ENCODE measurements at regions not wholly inside any gene's neighbourhood (a gene's known extent, or its start where the extent isn't known, plus 50 kb on each side); places are given as distances from the start of the nearest gene placed in this dataset.
A peak's percentile ranks its signal among the peaks of the same experiment; 100 is the strongest.
"Not testable (repeated sequence)": the region's sequence is repeated elsewhere in the genome, so short reads cannot be mapped to it uniquely, and the experiment has no call there.

- H3K9me3 ChIP-seq (replicated peaks; ENCODE audit: control insufficient read depth, insufficient read depth, low read length); H3K4me3 ChIP-seq; H3K36me3 ChIP-seq (ENCODE audit: control insufficient read depth in 2 of 2, insufficient read depth in 2 of 2, low read length in 1 of 2); RAD21 ChIA-PET (ENCODE audit: unreplicated experiment); H3K9ac ChIP-seq (ENCODE audit: control insufficient read depth, insufficient read depth, low read length); H2AFZ ChIP-seq (ENCODE audit: control insufficient read depth, low read depth, low read length); H3K27ac ChIP-seq (ENCODE audit: control insufficient read depth, insufficient read depth); H3K4me1 ChIP-seq (ENCODE audit: control insufficient read depth, insufficient read depth, low read length); H3K27me3 ChIP-seq (replicated peaks in 1 of 2; ENCODE audit: control insufficient read depth in 2 of 2, insufficient read depth in 2 of 2, low read length in 1 of 2); FAIRE-seq; ATAC-seq; CTCF ChIA-PET; SMC1A ChIA-PET (ENCODE audit: uncharacterized antibody, unreplicated experiment); H4K20me1 ChIP-seq (ENCODE audit: control insufficient read depth, insufficient read depth); in situ Hi-C loops (cut with MboI); DNase-seq (ENCODE audit: low read depth, low spot score); H3K4me2 ChIP-seq (ENCODE audit: control insufficient read depth, insufficient read depth); H3K79me2 ChIP-seq (ENCODE audit: control insufficient read depth, insufficient read depth, low read length); BruUV-seq (replicated peaks); POLR2A ChIA-PET: not testable (repeated sequence)
- 37% methylated on average over 3 of the region's 3 CpGs for WGBS (ENCODE audit: insufficient coverage, insufficient replicate concordance, low lambda C conversion rate, missing lambda C conversion rate)
- intact Hi-C loops (cut with micrococcal nuclease; ENCODE audit: unreplicated experiment) = loop anchor here (5.0 kb wide), 1 partner anchor 131 kb away; no protein-coding TSS in a partner anchor
Observed at GRCh38 chrX:40951407-40951806, 133.8 kb upstream of the USP9X start.

- no peaks in the 10 kb centered on the region for H3K27me3 ChIP-seq (replicated peaks in 1 of 2; ENCODE audit: control insufficient read depth in 2 of 2, insufficient read depth in 2 of 2, low read length in 1 of 2)
- H3K36me3 ChIP-seq (ENCODE audit: control insufficient read depth in 2 of 2, insufficient read depth in 2 of 2, low read length in 1 of 2) = no peaks in the 10 kb centered on the region
- peaks cover 3% of the 10 kb centered on the region; the same call in 2 of the 3 replicates for H3K9me3 ChIP-seq (replicated peaks; ENCODE audit: control insufficient read depth, insufficient read depth, low read length)
- in situ Hi-C loops (cut with MboI) = no loop called here
- SMC1A ChIA-PET (ENCODE audit: uncharacterized antibody, unreplicated experiment) = interaction anchor here (0.5 to 1.5 kb wide), 9 partner anchors 16 to 409 kb away, joined by 3 to 8 read pairs (median 3); no protein-coding TSS in a partner anchor
- H3K79me2 ChIP-seq (ENCODE audit: control insufficient read depth, insufficient read depth, low read length) = no peaks in the 10 kb centered on the region
- CTCF ChIA-PET = interaction anchor here (1.0 to 1.4 kb wide), 4 partner anchors 11 to 167 kb away, joined by 3 to 4 read pairs (median 3); no protein-coding TSS in a partner anchor
- intact Hi-C loops (cut with micrococcal nuclease; ENCODE audit: unreplicated experiment) = loop anchor here (2.0 to 5.0 kb wide), 2 partner anchors 82 to 129 kb away; no protein-coding TSS in a partner anchor
- peak overlapping the region; percentile 9; the same call in 1 of the 2 replicates for H3K9ac ChIP-seq (ENCODE audit: control insufficient read depth, insufficient read depth, low read length)
- POLR2A ChIA-PET = interaction anchor here (0.5 to 1.9 kb wide), 8 partner anchors 9 to 274 kb away, joined by 3 to 5 read pairs (median 4); partner anchors contain the start of gene USP9X
- WGBS (ENCODE audit: insufficient coverage, insufficient replicate concordance, low lambda C conversion rate, missing lambda C conversion rate) = 15% methylated on average over 4 of the region's 4 CpGs
- FAIRE-seq = peak; percentile 27
- peak overlapping the region; percentile 56; the same call in 1 of the 2 replicates for H3K4me2 ChIP-seq (ENCODE audit: control insufficient read depth, insufficient read depth)
- H3K27ac ChIP-seq (ENCODE audit: control insufficient read depth, insufficient read depth) = peak overlapping the region; percentile 22; the same call in 1 of the 2 replicates
- RAD21 ChIA-PET (ENCODE audit: unreplicated experiment) = interaction anchor here (0.7 to 1.7 kb wide), 7 partner anchors 20 to 228 kb away, joined by 3 to 11 read pairs (median 3); partner anchors contain the start of gene USP9X
- no peaks in the 10 kb centered on the region for H4K20me1 ChIP-seq (ENCODE audit: control insufficient read depth, insufficient read depth)
- peak; percentile 24; the same call in 1 of the 2 replicates for TF ChIP-seq SPI1 (IDR thresholded peaks at IDR 0.05; ENCODE audit: borderline replicate concordance, insufficient read depth, low read depth, low read length)
- no peak for TF ChIP-seq RELB (IDR thresholded peaks at IDR 0.05; ENCODE audit: low read depth)
- 0 out of 2 replicates have a peak overlapping the region, but pooled peaks have one; percentile 25 for H3K4me3 ChIP-seq
- peak overlapping the region; percentile 29 for H2AFZ ChIP-seq (ENCODE audit: control insufficient read depth, low read depth, low read length)
- H3K4me1 ChIP-seq (ENCODE audit: control insufficient read depth, insufficient read depth, low read length) = no peaks in the 10 kb centered on the region; the same call in none of the 2 replicates
- ATAC-seq = peak; percentile 84
- peak; percentile 26 for DNase-seq (ENCODE audit: low read depth, low spot score)
- BruUV-seq (replicated peaks) = no TSS peak
Observed at GRCh38 chrX:40952855-40953254, 132.4 kb upstream of the USP9X start.
